Skeletal muscle tissue (tissue), 3 donors: ENCODE measurements at regions not wholly inside any gene's neighbourhood (a gene's known extent, or its start where the extent isn't known, plus 50 kb on each side); places are given as distances from the start of the nearest gene placed in this dataset.

Source experiments
- H3K27ac ChIP-seq: one replicate; pipeline ENCODE4 v1.7.0; 2013; ENCODE audit warnings: mild to moderate bottlenecking, low read depth, low read length, inconsistent platforms
- H3K27me3 ChIP-seq, 3 donors: one replicate each; pipeline ENCODE4 v1.7.0; 2013; ENCODE audit warnings: low read length in 3 of 3; ENCODE audit not compliant: control insufficient read depth in 3 of 3, insufficient read depth in 3 of 3
- H3K36me3 ChIP-seq, 3 donors: one replicate each; pipeline ENCODE4 v1.7.0; 2013; ENCODE audit warnings: low read length in 3 of 3; ENCODE audit not compliant: control insufficient read depth in 3 of 3, insufficient read depth in 3 of 3
- H3K4me1 ChIP-seq, 3 donors: one replicate each; pipeline ENCODE4 v1.7.0; 2013; ENCODE audit warnings: low read length in 3 of 3, mild to moderate bottlenecking in 3 of 3; ENCODE audit not compliant: control insufficient read depth in 3 of 3, insufficient read depth in 3 of 3
- H3K4me3 ChIP-seq, 3 donors: one replicate each; pipeline ENCODE4 v1.7.0; 2013; ENCODE audit warnings: low read length in 3 of 3
- H3K9ac ChIP-seq, 3 donors: one replicate each; pipeline ENCODE4 v1.7.0; 2013; ENCODE audit warnings: low read length in 3 of 3, mild to moderate bottlenecking in 3 of 3, moderate library complexity in 2 of 3, low read depth in 1 of 3
- H3K9me3 ChIP-seq, 3 donors: one replicate each; pipeline ENCODE4 v1.7.0; 2013; ENCODE audit warnings: low read length in 3 of 3; ENCODE audit not compliant: control insufficient read depth in 3 of 3
- donor health status: Osteomylitis.

DNA sequence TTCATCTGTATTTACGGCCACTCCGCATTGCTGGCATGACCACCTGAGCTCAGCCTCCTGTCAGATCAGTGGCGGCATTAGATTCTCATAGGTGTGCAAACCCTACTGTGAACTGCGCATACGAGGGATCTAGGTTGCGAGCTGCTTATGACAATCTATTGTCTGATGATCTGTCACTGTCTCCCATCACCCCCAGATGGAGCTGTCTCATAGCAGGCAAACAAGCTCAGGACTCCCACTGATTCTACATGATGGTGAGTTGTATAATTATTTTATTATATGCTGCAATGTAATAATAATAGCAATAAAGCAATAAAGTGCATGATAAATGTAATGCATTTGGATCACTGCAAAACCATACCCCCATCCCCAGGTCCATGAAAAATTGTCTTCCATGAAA, 1172.9 kb upstream of the AUTS2 start:
- H3K9me3 ChIP-seq = no peaks in the 10 kb centered on the region
- H3K27ac ChIP-seq = no peak overlapping the region
- H3K9ac ChIP-seq = no peak overlapping the region
- H3K36me3 ChIP-seq = no peaks in the 10 kb centered on the region
- H3K27me3 ChIP-seq = no peaks in the 10 kb centered on the region
- no peak overlapping the region for H3K4me3 ChIP-seq
- H3K4me1 ChIP-seq = peaks cover 0 to 8% (median 5%) of the 10 kb centered on the region in 3 donors

DNA sequence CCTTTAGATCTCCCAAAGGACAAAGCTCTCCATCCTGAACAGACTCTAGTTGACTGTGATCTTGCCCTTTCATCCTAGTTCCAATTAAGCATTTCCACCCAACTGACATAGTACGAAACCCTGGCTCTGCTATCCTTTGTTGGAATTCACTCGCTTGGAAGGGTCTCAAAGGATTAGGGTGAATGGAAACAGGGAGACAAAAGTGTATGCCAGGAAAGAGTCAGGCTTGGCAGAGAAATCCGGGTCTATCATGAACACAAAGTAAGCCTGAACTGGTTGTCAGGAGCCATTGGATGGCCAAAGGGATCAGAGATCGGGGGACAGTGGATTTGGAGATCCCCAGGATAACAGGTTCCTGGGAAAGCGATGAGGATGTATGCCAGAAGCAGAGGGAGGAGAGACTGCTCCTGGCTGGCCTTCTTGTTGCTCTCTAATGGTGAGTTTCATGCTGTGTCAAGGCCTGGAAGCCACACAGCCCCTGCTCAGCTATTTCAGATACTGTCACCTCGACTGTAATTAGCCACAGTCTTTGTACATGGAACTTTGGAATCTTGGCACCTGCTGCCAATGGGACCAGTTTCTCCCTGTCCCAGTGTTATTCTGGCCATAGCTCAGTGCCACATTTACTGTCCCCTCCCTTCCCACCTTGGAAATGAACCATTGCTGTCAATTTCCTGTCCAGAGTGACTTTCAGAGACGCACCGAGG, 1168.7 kb upstream of the AUTS2 start:
- no peak overlapping the region for H3K27ac ChIP-seq
- no peaks in the 10 kb centered on the region for H3K27me3 ChIP-seq
- no peaks in the 10 kb centered on the region for H3K9me3 ChIP-seq
- peaks cover 0 to 8% (median 5%) of the 10 kb centered on the region in 3 donors for H3K4me1 ChIP-seq
- no peak overlapping the region for H3K4me3 ChIP-seq
- no peak overlapping the region for H3K9ac ChIP-seq
- H3K36me3 ChIP-seq = no peaks in the 10 kb centered on the region

DNA sequence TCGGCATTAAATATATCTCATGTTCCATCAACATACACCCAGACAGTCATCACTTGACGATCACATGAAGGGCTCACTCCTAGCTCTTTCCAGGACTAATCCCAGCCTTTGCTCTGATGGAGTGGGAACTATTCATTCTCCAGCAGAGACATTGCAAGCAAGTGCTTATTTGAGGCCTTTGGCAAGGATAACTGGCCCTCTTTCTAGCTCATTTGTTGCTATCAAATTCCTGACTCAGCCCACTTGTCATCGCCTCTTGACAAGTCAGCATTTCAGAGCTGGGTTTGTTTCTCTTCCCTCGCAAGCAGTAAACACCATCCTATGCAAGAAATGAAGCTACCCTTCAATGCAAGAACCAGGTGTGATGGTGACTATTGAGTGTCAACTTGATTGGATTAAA, 1165.7 kb upstream of the AUTS2 start:
- Histone ChIP-seq H3K4me3 (no peak overlapping the region), H3K27ac (no peak overlapping the region), H3K27me3 (no peaks in the 10 kb centered on the region), H3K9ac (no peak overlapping the region), H3K36me3 (no peaks in the 10 kb centered on the region), H3K4me1 (peaks cover 0 to 8% (median 5%) of the 10 kb centered on the region in 3 donors), H3K9me3 (no peaks in the 10 kb centered on the region)

DNA sequence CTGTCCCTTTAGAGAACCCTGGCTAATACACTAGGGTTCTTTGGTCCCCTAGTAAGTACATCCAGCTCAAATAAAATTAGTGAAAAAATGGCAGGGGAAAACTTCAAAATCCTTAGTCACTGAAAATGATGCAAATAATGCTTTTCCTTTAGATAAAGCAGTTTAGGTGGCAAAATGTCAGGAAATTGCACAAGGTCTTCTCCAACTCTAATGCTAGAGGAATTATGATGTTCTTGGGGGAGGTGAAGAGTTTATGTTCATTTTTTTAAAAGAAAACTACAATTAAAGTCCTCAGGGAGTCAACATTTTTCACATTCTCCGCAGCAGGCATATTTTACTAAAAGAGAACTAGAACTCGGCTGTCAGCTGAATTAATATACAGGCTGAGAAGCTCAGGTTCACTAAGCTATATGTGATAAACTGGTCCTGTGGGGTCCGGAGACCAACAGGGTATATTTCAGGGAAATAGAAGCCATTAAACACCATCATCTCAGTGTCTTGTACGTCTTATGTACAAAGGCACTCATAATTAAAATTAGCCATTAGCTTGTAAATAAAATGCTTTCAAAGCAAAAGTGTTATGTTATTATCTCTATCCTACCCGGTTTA, 1164.7 kb upstream of the AUTS2 start:
- Histone ChIP-seq H3K36me3 (no peaks in the 10 kb centered on the region), H3K4me1 (peaks cover 0 to 8% (median 5%) of the 10 kb centered on the region in 3 donors), H3K9ac (no peak overlapping the region), H3K27me3 (no peaks in the 10 kb centered on the region), H3K9me3 (no peaks in the 10 kb centered on the region), H3K4me3 (no peak overlapping the region), H3K27ac (no peak overlapping the region)

DNA sequence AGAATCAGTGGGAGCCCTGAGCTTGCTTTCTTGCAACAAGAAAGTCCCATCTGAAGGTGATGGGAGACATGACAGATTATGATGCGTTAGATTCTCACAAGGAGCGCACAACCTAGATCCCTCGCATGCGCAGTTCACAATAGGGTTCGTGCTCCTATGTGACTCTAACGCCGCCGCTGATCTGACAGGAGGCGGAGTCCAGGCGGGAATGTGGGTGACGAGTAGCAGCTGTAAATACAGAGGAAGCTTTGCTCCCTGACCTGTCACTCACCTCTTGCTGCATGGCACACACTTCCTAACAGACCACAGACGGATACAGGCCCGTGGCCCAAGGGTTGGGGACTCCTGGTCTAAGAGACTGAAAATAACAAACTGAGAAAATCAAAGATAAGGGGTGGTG, 1163.4 kb upstream of the AUTS2 start:
- Histone ChIP-seq H3K9ac (no peak overlapping the region), H3K27ac (no peak overlapping the region)

DNA sequence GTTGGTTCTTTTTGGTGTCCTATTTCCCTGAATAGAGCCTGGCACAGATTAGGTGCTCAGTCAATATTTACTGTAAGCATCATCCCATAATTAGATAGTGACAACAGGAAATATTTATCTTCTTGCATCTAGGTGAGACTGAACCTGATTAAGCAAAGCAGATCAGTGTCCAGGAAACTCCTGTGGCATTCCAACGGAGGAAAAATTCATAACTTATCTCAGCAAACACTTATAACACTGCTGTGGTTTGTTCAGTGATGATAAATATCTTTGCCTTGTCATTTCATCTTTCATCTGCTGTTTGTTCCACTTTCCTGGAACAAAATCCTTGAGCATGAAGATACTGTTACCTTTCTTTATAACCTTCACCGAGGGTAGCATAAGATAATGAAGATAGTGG, 1160.3 kb upstream of the AUTS2 start:
- Histone ChIP-seq H3K4me3 (no peak overlapping the region), H3K9ac (no peak overlapping the region), H3K27ac (no peak overlapping the region), H3K4me1 (no peaks in the 10 kb centered on the region), H3K27me3 (no peaks in the 10 kb centered on the region), H3K9me3 (no peaks in the 10 kb centered on the region), H3K36me3 (no peaks in the 10 kb centered on the region)

More for the DNA sequence above, 1163.4 kb upstream of the AUTS2 start:
- Histone ChIP-seq H3K9me3 (no peaks in the 10 kb centered on the region), H3K4me3 (no peak overlapping the region), H3K4me1 (peaks cover 0 to under 1% (median 0%) of the 10 kb centered on the region in 3 donors), H3K27me3 (no peaks in the 10 kb centered on the region), H3K36me3 (no peaks in the 10 kb centered on the region)

DNA sequence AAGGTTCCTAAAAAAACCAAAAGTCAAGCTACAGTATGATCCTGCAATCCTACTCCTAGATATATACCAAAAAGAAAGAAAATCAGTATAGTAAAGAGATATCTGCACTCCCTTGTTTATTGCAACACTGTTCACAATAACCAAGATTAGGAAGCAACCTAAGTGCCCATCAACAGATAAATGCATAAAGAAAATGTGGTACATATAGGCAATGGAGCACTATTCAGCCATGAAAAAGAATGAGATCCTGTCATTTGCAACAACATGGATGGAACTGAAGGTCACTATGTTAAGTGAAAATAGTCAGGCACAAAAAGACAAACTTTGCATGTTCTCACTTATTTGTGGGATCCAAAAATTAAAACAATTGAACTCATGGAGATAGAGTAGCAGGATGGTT, 1159.5 kb upstream of the AUTS2 start:
- Histone ChIP-seq H3K4me3 (no peak overlapping the region), H3K4me1 (no peaks in the 10 kb centered on the region), H3K36me3 (no peaks in the 10 kb centered on the region), H3K27ac (no peak overlapping the region), H3K9me3 (no peaks in the 10 kb centered on the region), H3K27me3 (no peaks in the 10 kb centered on the region), H3K9ac (no peak overlapping the region)

DNA sequence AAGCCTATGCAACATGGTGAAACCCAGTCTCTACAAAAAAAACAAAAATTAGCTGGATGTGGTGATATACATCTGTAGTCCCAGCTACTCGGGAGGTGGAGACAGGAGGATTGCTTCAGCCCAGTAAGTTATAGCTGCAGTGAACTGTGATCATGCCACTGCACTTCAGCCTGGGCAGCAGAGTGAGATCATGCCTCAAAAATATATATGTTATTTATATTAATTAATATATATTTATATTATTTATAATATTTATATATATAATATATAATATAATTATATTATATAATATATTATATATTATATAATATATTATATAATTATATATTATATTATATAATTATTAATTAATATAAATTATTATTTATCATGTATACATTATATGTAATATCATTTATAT, 1158.4 kb upstream of the AUTS2 start:
- Histone ChIP-seq H3K4me1 (no peaks in the 10 kb centered on the region), H3K9me3 (no peaks in the 10 kb centered on the region), H3K4me3 (no peak overlapping the region), H3K9ac (no peak overlapping the region), H3K27me3 (no peaks in the 10 kb centered on the region), H3K27ac (no peak overlapping the region), H3K36me3 (no peaks in the 10 kb centered on the region)

DNA sequence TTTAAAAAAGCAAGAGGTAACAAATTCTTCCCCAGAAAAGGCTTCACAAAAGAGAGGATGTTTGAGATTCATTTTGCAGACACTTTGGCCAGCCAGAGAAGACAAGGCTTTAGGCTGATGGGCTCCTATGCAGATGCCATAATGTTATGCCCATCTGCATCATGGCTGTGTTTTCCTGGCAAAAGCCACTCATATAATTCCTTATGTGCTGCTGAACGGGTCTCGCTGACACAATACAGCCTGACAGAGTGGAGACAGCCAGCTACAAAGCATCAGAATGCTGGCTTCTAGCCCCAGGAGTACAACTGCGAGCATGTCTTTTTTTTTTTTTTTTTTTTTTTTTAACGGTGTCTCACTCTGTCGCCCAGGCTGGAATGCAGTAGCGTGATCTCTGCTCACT, 1157.4 kb upstream of the AUTS2 start:
- Histone ChIP-seq H3K27ac (no peak overlapping the region), H3K27me3 (no peaks in the 10 kb centered on the region), H3K9me3 (no peaks in the 10 kb centered on the region), H3K9ac (no peak overlapping the region), H3K36me3 (no peaks in the 10 kb centered on the region), H3K4me3 (no peak overlapping the region), H3K4me1 (no peaks in the 10 kb centered on the region)

DNA sequence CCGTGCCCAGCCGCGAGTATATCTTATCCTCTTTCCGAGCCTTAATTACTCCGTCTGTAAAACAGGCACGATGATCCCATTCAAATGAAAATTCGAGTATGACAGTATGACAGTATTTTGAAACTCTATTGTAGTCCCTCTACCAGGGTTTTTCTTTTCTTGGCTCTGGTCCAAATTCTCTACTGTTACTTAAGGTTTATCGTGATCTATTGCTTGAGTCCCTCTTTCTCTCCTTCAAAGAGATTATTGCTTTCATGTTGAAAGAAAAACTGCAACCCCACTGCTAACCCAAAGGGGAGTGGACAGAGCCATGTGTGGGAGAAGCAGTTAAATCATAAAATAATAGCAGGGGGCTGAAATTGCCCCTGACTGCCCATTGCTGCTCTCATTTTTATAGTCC, 1156.6 kb upstream of the AUTS2 start:
- Histone ChIP-seq H3K27ac (no peak overlapping the region), H3K4me3 (no peak overlapping the region), H3K27me3 (no peaks in the 10 kb centered on the region), H3K4me1 (no peaks in the 10 kb centered on the region), H3K9ac (no peak overlapping the region), H3K9me3 (no peaks in the 10 kb centered on the region), H3K36me3 (no peaks in the 10 kb centered on the region)
